B cell (primary cell): ENCODE measurements at regions not wholly inside any gene's neighbourhood (a gene's known extent, or its start where the extent isn't known, plus 50 kb on each side); places are given as distances from the start of the nearest gene placed in this dataset.

Experiments used
- ATAC-seq: fragments of 200-7000 bp; cut with Tn5 transposase; one replicate; pipeline ENCODE4 v1.10.0; 2021; ENCODE audit warnings: low read depth, mild to moderate bottlenecking, moderate number of reproducible peaks, moderate library complexity
- CTCF ChIA-PET: fragments of 350-600 bp; sonication (Branson Sonifier 250); formaldehyde crosslinking; loops from one replicate; lab custom pipeline; 2021; ENCODE audit warnings: antibody characterized with exemption, inconsistent platforms; lab: Charles Lee
- POLR2A ChIA-PET: fragments of 350-600 bp; sonication (Branson Sonifier 250); formaldehyde crosslinking; loops from one replicate; lab custom pipeline; 2021; ENCODE audit warnings: antibody characterized with exemption; lab: Charles Lee
- DNase-seq: peaks from one replicate; pipeline ENCODE4 v3.0.0; 2013
- H2AFZ ChIP-seq: 2 replicates; pipeline ENCODE4 v1.6.1; 2012; ENCODE audit warnings: mild to moderate bottlenecking, low read depth, low read length; ENCODE audit not compliant: insufficient read depth, poor library complexity, severe bottlenecking
- H3K27ac ChIP-seq, 2 donors: 1 replicate in 1 of 2; 2 replicates in 1 of 2; pipeline ENCODE4 v1.5.1; 2012 to 2013; ENCODE audit warnings: low read length in 2 of 2, mild to moderate bottlenecking in 2 of 2, moderate library complexity in 1 of 2
- H3K27me3 ChIP-seq, 4 experiments: fragments of 200-600 bp in 1 of 4; sonication (generic) in 1 of 4; replicated peaks in 1 of 4; 1 replicate in 2 of 4; 2 replicates in 2 of 4; pipeline versions ENCODE4 v1.6.1 to v1.7.0; 2013 to 2016; ENCODE audit warnings: low read length in 3 of 4, mild to moderate bottlenecking in 2 of 4, mixed read lengths in 1 of 4, moderate library complexity in 1 of 4; ENCODE audit not compliant: insufficient read depth in 4 of 4, control insufficient read depth in 3 of 4; ENCODE audit errors: control extremely low read depth in 1 of 4
- H3K36me3 ChIP-seq, 2 experiments: replicated peaks in 1 of 2; 1 replicate in 1 of 2; 2 replicates in 1 of 2; pipeline versions ENCODE4 v1.6.1 to v1.7.1; 2013; ENCODE audit warnings: low read length in 1 of 2; ENCODE audit not compliant: insufficient read depth in 2 of 2, control insufficient read depth in 1 of 2; ENCODE audit errors: control extremely low read depth in 1 of 2, extremely low read depth in 1 of 2
- H3K4me1 ChIP-seq, 2 donors: fragments of 200-600 bp in 1 of 2; sonication (generic) in 1 of 2; 1 replicate in 1 of 2; 2 replicates in 1 of 2; pipeline versions ENCODE4 v1.5.1 to v1.6.1; 2013 to 2017; ENCODE audit warnings: low read length in 2 of 2; ENCODE audit not compliant: control insufficient read depth in 2 of 2, insufficient read depth in 2 of 2
- H3K4me2 ChIP-seq: replicated peaks from 2 replicates; pipeline ENCODE3; 2012; ENCODE audit warnings: mild to moderate bottlenecking, low read depth, low read length; ENCODE audit not compliant: poor library complexity, severe bottlenecking
- H3K4me3 ChIP-seq, 5 experiments: fragments of 200-600 bp in 1 of 5; sonication (generic) in 1 of 5; 1 replicate in 3 of 5; 2 replicates in 2 of 5; pipeline versions ENCODE4 v1.5.1 to v1.7.0; 2011 to 2016; ENCODE audit warnings: low read length in 4 of 5, mild to moderate bottlenecking in 4 of 5, low read depth in 2 of 5, control low read depth in 1 of 5, moderate library complexity in 1 of 5; ENCODE audit not compliant: insufficient read depth in 1 of 5; ENCODE audit errors: control extremely low read depth in 1 of 5, extremely low read depth in 1 of 5
- H3K79me2 ChIP-seq: fragments of 200-600 bp; sonication (generic); one replicate; pipeline ENCODE4 v1.6.0; 2016; ENCODE audit warnings: low read length; ENCODE audit not compliant: control insufficient read depth, insufficient read depth
- H3K9ac ChIP-seq: fragments of 200-600 bp; sonication (generic); 2 replicates; pipeline ENCODE4 v1.6.1; 2017; ENCODE audit warnings: mild to moderate bottlenecking, low read length, moderate library complexity
- H3K9me3 ChIP-seq, 3 donors: one replicate each; pipeline versions ENCODE4 v1.6.1 to v1.7.1; 2013; ENCODE audit warnings: low read length in 2 of 3; ENCODE audit not compliant: control insufficient read depth in 2 of 3, insufficient read depth in 1 of 3; ENCODE audit errors: control extremely low read depth in 1 of 3
- H4K20me1 ChIP-seq: 2 replicates; pipeline ENCODE4 v1.6.0; 2012; ENCODE audit warnings: mild to moderate bottlenecking, low read length; ENCODE audit not compliant: insufficient read depth, control insufficient read depth, poor library complexity, severe bottlenecking
- H3K27ac Mint-ChIP-seq: one replicate; pipeline ENCODE4 v1.8.0; 2021; ENCODE audit warnings: mixed read lengths
- H3K27me3 Mint-ChIP-seq: one replicate; pipeline ENCODE4 v1.8.0; 2021; ENCODE audit warnings: mixed read lengths
- H3K4me1 Mint-ChIP-seq: one replicate; pipeline ENCODE4 v1.8.0; 2021; ENCODE audit warnings: mixed read lengths
- H3K4me3 Mint-ChIP-seq: one replicate; pipeline ENCODE4 v1.8.0; 2021; ENCODE audit warnings: mixed read lengths
- H3K9me3 Mint-ChIP-seq: one replicate; pipeline ENCODE4 v1.8.0; 2022; ENCODE audit warnings: mixed read lengths; ENCODE audit not compliant: insufficient read depth
- CTCF ChIP-seq: fragments of 200-600 bp; IDR thresholded peaks from one replicate; pipeline ENCODE4 v1.8.0; 2022; ENCODE audit warnings: antibody characterized with exemption, mild to moderate bottlenecking
- EZH2 ChIP-seq: IDR thresholded peaks from 2 replicates; pipeline ENCODE4 v1.6.1; 2012; ENCODE audit warnings: borderline replicate concordance, low read depth, mild to moderate bottlenecking, moderate library complexity, low read length; ENCODE audit not compliant: insufficient read depth, poor library complexity, severe bottlenecking
- whole genome bisulfite sequencing: methylation state at CpG from one replicate; pipeline ENCODE4 v1.1.5; 2013; ENCODE audit warnings: missing lambda C conversion rate; ENCODE audit not compliant: insufficient coverage; 5-methylcytosine and 5-hydroxymethylcytosine counted together
- intact Hi-C: fragments of 100-400 bp; cut with micrococcal nuclease; formaldehyde crosslinking; loops from one replicate; pipeline ENCODE4 v1.10.0; 2022

DNA sequence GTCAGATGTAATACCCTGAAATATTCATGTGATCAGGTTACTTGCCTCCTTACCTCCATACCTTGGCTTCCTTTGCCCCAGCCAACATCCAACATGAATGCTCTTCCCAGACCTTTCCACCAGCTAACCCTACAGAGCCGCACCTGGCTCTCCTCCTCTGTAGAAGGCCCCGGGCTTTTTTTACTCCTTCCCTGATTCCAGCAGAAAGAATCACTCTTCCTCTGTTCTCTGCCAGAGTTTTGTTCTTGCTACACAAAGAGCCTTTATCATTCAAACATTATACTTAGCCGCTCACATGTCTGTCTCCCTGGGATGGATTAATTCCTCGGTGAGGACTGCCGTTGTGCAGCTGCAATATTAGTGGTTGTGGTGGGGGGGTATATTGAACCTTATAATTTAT lies 116.8 kb upstream of the GRAMD1B start:
- intact Hi-C loops, result no loop called here
- Mint-ChIP-seq H3K4me1 (no peaks in the 10 kb centered on the region), H3K9me3 (no peaks in the 10 kb centered on the region), H3K4me3 (no peak overlapping the region), H3K27me3 (peaks cover 3% of the 10 kb centered on the region), H3K27ac (no peak overlapping the region)
- H3K27ac ChIP-seq, result no peak overlapping the region
- H3K36me3 ChIP-seq, result no peaks in the 10 kb centered on the region
- H4K20me1 ChIP-seq, result no peaks in the 10 kb centered on the region
- no peak for TF ChIP-seq CTCF
- H3K9me3 ChIP-seq, result no peaks in the 10 kb centered on the region
- H3K79me2 ChIP-seq, result no peaks in the 10 kb centered on the region
- DNase-seq (no peak), ATAC-seq (no peak)
- no peak overlapping the region for H3K4me3 ChIP-seq
- CTCF ChIA-PET, result no interaction called here
- H3K4me2 ChIP-seq, result no peak overlapping the region
- no peaks in the 10 kb centered on the region for H3K4me1 ChIP-seq
- POLR2A ChIA-PET, result no interaction called here
- no peak overlapping the region for H2AFZ ChIP-seq
- H3K9ac ChIP-seq, result no peak overlapping the region
- H3K27me3 ChIP-seq, result no peaks in the 10 kb centered on the region
- no CpG with 5 or more reads among the region's 5 CpGs for WGBS

DNA sequence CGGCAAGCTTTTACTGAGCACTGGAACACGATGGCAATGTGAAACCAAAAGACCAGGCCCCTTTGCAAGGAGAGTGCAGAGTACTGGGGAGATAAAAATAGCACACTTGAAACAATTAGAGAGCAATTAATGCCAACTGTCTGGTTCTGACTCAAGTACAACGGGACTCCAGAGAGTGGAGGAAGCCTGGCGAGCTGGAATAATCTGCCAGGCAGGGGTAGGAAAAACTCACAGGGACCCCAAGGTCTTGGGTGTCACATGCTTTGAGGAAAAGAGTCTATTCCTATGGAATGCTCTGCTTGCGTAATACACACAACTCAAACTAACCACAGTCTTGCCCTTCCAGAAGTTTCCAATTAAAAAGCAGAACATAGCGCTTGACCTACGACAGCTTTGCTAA lies 113.0 kb upstream of the CLMP start:
- H3K27me3 Mint-ChIP-seq, result no peaks in the 10 kb centered on the region
- 50% methylated on average over 2 of the region's 7 CpGs for WGBS
- intact Hi-C loops, result no loop called here
- H3K27me3 ChIP-seq, result no peaks in the 10 kb centered on the region
- H3K4me2 ChIP-seq, result no peak overlapping the region
- no peaks in the 10 kb centered on the region for H3K9me3 ChIP-seq
- no peaks in the 10 kb centered on the region for H3K79me2 ChIP-seq
- H3K27ac ChIP-seq, result no peak overlapping the region
- ChIA-PET CTCF (interaction anchor here (0.6 kb wide), 1 partner anchor 170 kb away, joined by 3 read pairs; no protein-coding TSS in a partner anchor), POLR2A (no interaction called here)
- no peak for ATAC-seq
- no peak overlapping the region for H3K9ac ChIP-seq
- H3K9me3 Mint-ChIP-seq, result no peaks in the 10 kb centered on the region
- no peak for TF ChIP-seq EZH2
- no peak for TF ChIP-seq CTCF
- H3K27ac Mint-ChIP-seq, result no peak overlapping the region
- H3K4me1 Mint-ChIP-seq, result peaks cover 9% of the 10 kb centered on the region
- H3K4me1 ChIP-seq, result peaks cover 0 to 5% of the 10 kb centered on the region in 2 donors
- no peak for DNase-seq
- no peak overlapping the region for H3K4me3 ChIP-seq
- H3K36me3 ChIP-seq, result no peaks in the 10 kb centered on the region
- H2AFZ ChIP-seq, result no peak overlapping the region
- no peak overlapping the region for H3K4me3 Mint-ChIP-seq
- no peaks in the 10 kb centered on the region for H4K20me1 ChIP-seq
